ENCODE measurements at regions not wholly inside any gene's neighbourhood (a gene's known extent, or its start where the extent isn't known, plus 50 kb on each side); places are given as distances from the start of the nearest gene placed in this dataset.

- no peak for DNase-seq (ENCODE audit: extremely low read depth, low read depth)
Observed at GRCh38 chr2:104668631-104669030, 185.3 kb upstream of the POU3F3 start.

GRCh38 chr2:104673225-104673624 is 180.7 kb upstream of the POU3F3 start:
- TF ChIP-seq CTCF (IDR thresholded peaks at IDR 0.05; ENCODE audit: low read depth, low read length) = no peak

More at GRCh38 chr2:104668631-104669030, 185.3 kb upstream of the POU3F3 start:
- TF ChIP-seq CTCF (IDR thresholded peaks at IDR 0.05; ENCODE audit: low read depth, low read length) = no peak

GRCh38 chr2:104678181-104678580 is 175.7 kb upstream of the POU3F3 start:
- no peak for DNase-seq (ENCODE audit: extremely low read depth, low read depth)

More at GRCh38 chr2:104673225-104673624, 180.7 kb upstream of the POU3F3 start:
- DNase-seq (ENCODE audit: extremely low read depth, low read depth) = no peak

GRCh38 chr2:104685591-104685990 is 168.3 kb upstream of the POU3F3 start:
- no peak for DNase-seq (ENCODE audit: extremely low read depth, low read depth)
- no peak for TF ChIP-seq CTCF (IDR thresholded peaks at IDR 0.05; ENCODE audit: low read depth, low read length)

More at GRCh38 chr2:104678181-104678580, 175.7 kb upstream of the POU3F3 start:
- TF ChIP-seq CTCF (IDR thresholded peaks at IDR 0.05; ENCODE audit: low read depth, low read length) = no peak

- no peak for DNase-seq (ENCODE audit: extremely low read depth, low read depth)
- TF ChIP-seq CTCF (IDR thresholded peaks at IDR 0.05; ENCODE audit: low read depth, low read length) = no peak
Observed at GRCh38 chr2:104687147-104687546, 166.8 kb upstream of the POU3F3 start.

GRCh38 chr2:104690255-104690984 is 163.5 kb upstream of the POU3F3 start:
- no peak for DNase-seq (ENCODE audit: extremely low read depth, low read depth)
- no peak for TF ChIP-seq CTCF (IDR thresholded peaks at IDR 0.05; ENCODE audit: low read depth, low read length)

GRCh38 chr2:104698276-104698675 is 155.6 kb upstream of the POU3F3 start:
- no peak for DNase-seq (ENCODE audit: extremely low read depth, low read depth)
- no peak for TF ChIP-seq CTCF (IDR thresholded peaks at IDR 0.05; ENCODE audit: low read depth, low read length)
